Neuronal stem cell (in vitro differentiated cells): ENCODE measurements at regions not wholly inside any gene's neighbourhood (a gene's known extent, or its start where the extent isn't known, plus 50 kb on each side); places are given as distances from the start of the nearest gene placed in this dataset.

ENCODE experiments used
- DNase-seq: peaks from one replicate; pipeline ENCODE4 v3.0.0-alpha.2; 2013; ENCODE audit warnings: low spot score
- H2AFZ ChIP-seq: one replicate; pipeline ENCODE4 v1.6.1; 2013; ENCODE audit warnings: mild to moderate bottlenecking, low read length, inconsistent platforms
- H2AK5ac ChIP-seq: 2 replicates; pipeline ENCODE4 v1.6.1; 2013; ENCODE audit warnings: low read depth, mild to moderate bottlenecking, inconsistent platforms, low read length, moderate library complexity, mixed read lengths
- H2BK120ac ChIP-seq: 2 replicates; pipeline ENCODE4 v1.6.1; 2013; ENCODE audit warnings: low read depth, mild to moderate bottlenecking, inconsistent platforms, low read length, moderate library complexity, mixed read lengths
- H2BK12ac ChIP-seq: one replicate; pipeline ENCODE4 v1.6.1; 2013; ENCODE audit warnings: low read length, inconsistent platforms
- H2BK15ac ChIP-seq: 2 replicates; pipeline ENCODE4 v1.6.1; 2013; ENCODE audit warnings: mild to moderate bottlenecking, low read length, inconsistent platforms, mixed read lengths
- H2BK5ac ChIP-seq: one replicate; pipeline ENCODE4 v1.6.1; 2013; ENCODE audit warnings: inconsistent platforms, mild to moderate bottlenecking, low read length, moderate library complexity
- H3K14ac ChIP-seq: one replicate; pipeline ENCODE4 v1.6.1; 2013; ENCODE audit warnings: low read length, inconsistent platforms
- H3K18ac ChIP-seq: 2 replicates; pipeline ENCODE4 v1.6.1; 2013; ENCODE audit warnings: low read length, inconsistent platforms
- H3K23ac ChIP-seq: 2 replicates; pipeline ENCODE4 v1.6.1; 2013; ENCODE audit warnings: low read depth, mild to moderate bottlenecking, mixed read lengths, low read length, inconsistent platforms; ENCODE audit not compliant: poor library complexity
- H3K27ac ChIP-seq: replicated peaks from 3 replicates; pipeline ENCODE4 v1.5.1; 2013; ENCODE audit warnings: low read length, inconsistent platforms
- H3K27me3 ChIP-seq, 3 experiments: 2 replicates each; pipeline ENCODE4 v1.6.1; 2013; ENCODE audit warnings: low read length in 3 of 3, mild to moderate bottlenecking in 2 of 3, inconsistent platforms in 1 of 3, low read depth in 1 of 3, mixed read lengths in 1 of 3, moderate library complexity in 1 of 3; ENCODE audit not compliant: control insufficient read depth in 3 of 3, insufficient read depth in 3 of 3
- H3K36me3 ChIP-seq, 2 donors: replicated peaks in 1 of 2; 2 replicates each; pipeline ENCODE4 v1.6.1; 2013; ENCODE audit warnings: low read length in 2 of 2; ENCODE audit not compliant: control insufficient read depth in 2 of 2, insufficient read depth in 2 of 2
- H3K4ac ChIP-seq: 2 replicates; pipeline ENCODE4 v1.6.1; 2013; ENCODE audit warnings: inconsistent platforms, mild to moderate bottlenecking, low read length, moderate library complexity
- H3K4me1 ChIP-seq, 2 donors: 1 replicate in 1 of 2; 2 replicates in 1 of 2; pipeline ENCODE4 v1.6.1; 2013; ENCODE audit warnings: low read length in 2 of 2, low read depth in 1 of 2; ENCODE audit not compliant: control insufficient read depth in 2 of 2, insufficient read depth in 1 of 2
- H3K4me2 ChIP-seq: one replicate; pipeline ENCODE4 v1.6.1; 2013; ENCODE audit warnings: mild to moderate bottlenecking, low read length, inconsistent platforms; ENCODE audit not compliant: insufficient read depth, poor library complexity, severe bottlenecking
- H3K4me3 ChIP-seq, 2 donors: 2 replicates each; pipeline ENCODE4 v1.5.1; 2013; ENCODE audit warnings: low read length in 2 of 2, mild to moderate bottlenecking in 2 of 2, inconsistent platforms in 1 of 2, moderate library complexity in 1 of 2
- H3K79me1 ChIP-seq: one replicate; pipeline ENCODE4 v1.6.1; 2013; ENCODE audit warnings: low read depth, mild to moderate bottlenecking, inconsistent platforms, low read length, moderate library complexity
- H3K9ac ChIP-seq: one replicate; pipeline ENCODE4 v1.6.1; 2013; ENCODE audit warnings: mild to moderate bottlenecking, low read depth, low read length, inconsistent platforms; ENCODE audit not compliant: poor library complexity
- H3K9me3 ChIP-seq, 2 donors: replicated peaks in 1 of 2; 2 replicates each; pipeline versions ENCODE3 to v1.6.1; 2013; ENCODE audit warnings: low read length in 2 of 2, mild to moderate bottlenecking in 2 of 2, inconsistent platforms in 1 of 2, low read depth in 1 of 2, mixed read lengths in 1 of 2, moderate library complexity in 1 of 2; ENCODE audit not compliant: control insufficient read depth in 2 of 2, insufficient read depth in 1 of 2
- H4K8ac ChIP-seq: one replicate; pipeline ENCODE4 v1.6.1; 2013; ENCODE audit warnings: low read depth, mild to moderate bottlenecking, inconsistent platforms, low read length, moderate library complexity
- H4K91ac ChIP-seq: one replicate; pipeline ENCODE4 v1.6.1; 2013; ENCODE audit warnings: low read length, low read depth, mild to moderate bottlenecking, inconsistent platforms; ENCODE audit not compliant: poor library complexity
- WGBS, 2 donors: extraction: QIAGEN DNeasy Blood & Tissue Kit; methylation state at CpG; one replicate each; pipeline ENCODE4 v1.1.7; 2013; ENCODE audit warnings: missing lambda C conversion rate in 2 of 2, mixed read lengths in 1 of 2; ENCODE audit not compliant: insufficient read length in 2 of 2, insufficient replicate concordance in 1 of 2; ENCODE audit errors: extremely low coverage in 2 of 2; 5-methylcytosine and 5-hydroxymethylcytosine counted together

GRCh38 chr16:65406933-65407332 lies 285.1 kb upstream of the CDH11 start:
- Histone ChIP-seq H3K18ac (no peak overlapping the region), H3K4me2 (no peak overlapping the region), H2BK5ac (no peak overlapping the region), H2AFZ (no peak overlapping the region), H3K27ac (no peak overlapping the region), H2BK12ac (no peak overlapping the region), H2BK120ac (no peak overlapping the region), H3K27me3 (no peaks in the 10 kb centered on the region), H3K36me3 (no peaks in the 10 kb centered on the region), H3K4ac (no peak overlapping the region), H3K14ac (no peak overlapping the region), H2BK15ac (no peak overlapping the region), H3K23ac (no peak overlapping the region), H2AK5ac (no peak overlapping the region), H3K9me3 (no peaks in the 10 kb centered on the region), H4K8ac (no peak overlapping the region), H3K79me1 (no peaks in the 10 kb centered on the region), H3K4me3 (no peak overlapping the region), H4K91ac (no peak overlapping the region), H3K4me1 (no peaks in the 10 kb centered on the region), H3K9ac (no peak overlapping the region)
- no peak for DNase-seq
- no CpG with 5 or more reads among the region's 4 CpGs for WGBS, 2 donors

GRCh38 chr16:65406116-65406515 lies 284.3 kb upstream of the CDH11 start:
- Histone ChIP-seq H3K36me3 (no peaks in the 10 kb centered on the region), H3K23ac (no peak overlapping the region), H2AFZ (no peak overlapping the region), H3K18ac (no peak overlapping the region), H2BK120ac (no peak overlapping the region), H3K4me3 (no peak overlapping the region), H3K27ac (no peak overlapping the region), H3K9ac (no peak overlapping the region), H3K27me3 (no peaks in the 10 kb centered on the region), H2BK15ac (no peak overlapping the region), H2AK5ac (no peak overlapping the region), H2BK12ac (no peak overlapping the region), H3K14ac (no peak overlapping the region), H2BK5ac (no peak overlapping the region), H3K79me1 (no peaks in the 10 kb centered on the region), H4K91ac (no peak overlapping the region), H3K4ac (no peak overlapping the region), H3K4me2 (no peak overlapping the region), H3K4me1 (no peaks in the 10 kb centered on the region), H4K8ac (no peak overlapping the region), H3K9me3 (no peaks in the 10 kb centered on the region)
- no CpG with 5 or more reads among the region's 4 CpGs for WGBS, 2 donors
- no peak for DNase-seq

GRCh38 chr16:65394281-65394680 lies 272.4 kb upstream of the CDH11 start:
- no peak overlapping the region for H2BK120ac ChIP-seq
- no peaks in the 10 kb centered on the region for H3K79me1 ChIP-seq
- no peak overlapping the region for H2BK12ac ChIP-seq
- H3K14ac ChIP-seq = peak overlapping the region; percentile 58
- DNase-seq = no peak
- H2BK5ac ChIP-seq = no peak overlapping the region
- no peak overlapping the region for H4K8ac ChIP-seq
- no peak overlapping the region for H3K9ac ChIP-seq
- no peaks in the 10 kb centered on the region for H3K27me3 ChIP-seq
- no peak overlapping the region for H3K23ac ChIP-seq
- H3K9me3 ChIP-seq = no peaks in the 10 kb centered on the region
- H3K36me3 ChIP-seq = no peaks in the 10 kb centered on the region
- no peak overlapping the region for H3K4me2 ChIP-seq
- no peak overlapping the region for H2AFZ ChIP-seq
- H3K4me1 ChIP-seq = peaks cover 0 to 2% of the 10 kb centered on the region in 2 donors
- H3K4ac ChIP-seq = no peak overlapping the region
- no CpG with 5 or more reads among the region's 6 CpGs for WGBS, 2 donors
- H4K91ac ChIP-seq = no peak overlapping the region
- H2AK5ac ChIP-seq = peak overlapping the region; percentile 22
- no peak overlapping the region for H3K27ac ChIP-seq
- no peak overlapping the region for H3K4me3 ChIP-seq
- no peak overlapping the region for H2BK15ac ChIP-seq
- H3K18ac ChIP-seq = peak overlapping the region; percentile 80

GRCh38 chr16:65392806-65393565 lies 271.1 kb upstream of the CDH11 start:
- Histone ChIP-seq H2BK5ac (no peak overlapping the region), H3K27ac (no peak overlapping the region), H3K9me3 (no peaks in the 10 kb centered on the region), H3K79me1 (no peaks in the 10 kb centered on the region), H3K4me3 (no peak overlapping the region), H3K27me3 (no peaks in the 10 kb centered on the region), H3K23ac (no peak overlapping the region), H3K4me2 (no peak overlapping the region), H4K8ac (no peak overlapping the region), H2BK12ac (no peak overlapping the region), H3K36me3 (no peaks in the 10 kb centered on the region), H3K14ac (no peak overlapping the region), H3K9ac (no peak overlapping the region), H4K91ac (no peak overlapping the region), H2AFZ (no peak overlapping the region), H3K4me1 (peaks cover 0 to 2% of the 10 kb centered on the region in 2 donors), H2BK15ac (no peak overlapping the region), H3K4ac (no peak overlapping the region), H2AK5ac (no peak overlapping the region), H3K18ac (no peak overlapping the region), H2BK120ac (no peak overlapping the region)
- no CpG with 5 or more reads among the region's 13 CpGs for WGBS, 2 donors
- DNase-seq = no peak
